HepG2 (cell line): ENCODE measurements at regions not wholly inside any gene's neighbourhood (a gene's known extent, or its start where the extent isn't known, plus 50 kb on each side); places are given as distances from the start of the nearest gene placed in this dataset.

Source experiments
- ATAC-seq: fragments of 200-7000 bp; cut with Tn5 transposase; 3 replicates; pipeline ENCODE4 v1.9.1; 2020; ENCODE audit warnings: mild to moderate bottlenecking, moderate library complexity
- BruUV-seq: library from RNA; stranded (reverse); fragments of 400-500 nt; replicated peaks from 2 replicates; lab custom pipeline; 2021; lab: Mats Ljungman, UMichigan
- CTCF ChIA-PET: fragments of 300-600 bp; formaldehyde crosslinking; extraction: SDS; loops from one replicate; lab custom pipeline; 2021; ENCODE audit warnings: low total read pairs, inconsistent platforms, low intra/inter-chr PET ratio; lab: Yijun Ruan, JAX
- POLR2A ChIA-PET: fragments of 350-600 bp; sonication (Branson Sonifier 250); formaldehyde crosslinking; loops from one replicate; lab custom pipeline; 2020; ENCODE audit warnings: antibody characterized with exemption, inconsistent platforms; lab: Yijun Ruan, JAX
- DNase-seq: peaks from one replicate; pipeline ENCODE4 v3.0.0-alpha.2; 2015; ENCODE audit warnings: low spot score
- FAIRE-seq: peaks from 3 replicates; lab custom pipeline; 2011; peaks lifted over from hg19 to GRCh38; lab: Jason Lieb, UNC
- H2AFZ ChIP-seq: one replicate; pipeline ENCODE4 v1.6.1; 2011; ENCODE audit warnings: low read length, inconsistent platforms
- H3K27ac ChIP-seq: fragments of 300-600 bp; 3 replicates; pipeline ENCODE4 v1.8.0; 2011; ENCODE audit warnings: mixed run types, mild to moderate bottlenecking, mixed read lengths, low read length, inconsistent platforms; ENCODE audit not compliant: insufficient read depth; ENCODE audit errors: extremely low read length
- H3K27me3 ChIP-seq, 2 experiments: fragments of 200-600 bp in 1 of 2; 2 replicates in 1 of 2; 3 replicates in 1 of 2; pipeline versions ENCODE4 v1.6.0 to v1.8.0; 2011; ENCODE audit warnings: low read length in 2 of 2, mild to moderate bottlenecking in 2 of 2, moderate library complexity in 2 of 2, inconsistent platforms in 1 of 2; ENCODE audit not compliant: insufficient read depth in 2 of 2, control insufficient read depth in 1 of 2
- H3K36me3 ChIP-seq, 2 experiments: fragments of 200-600 bp in 1 of 2; replicated peaks in 1 of 2; 2 replicates in 1 of 2; 3 replicates in 1 of 2; pipeline versions ENCODE4 v1.5.1 to v1.8.0; 2011; ENCODE audit warnings: low read length in 2 of 2, inconsistent platforms in 1 of 2; ENCODE audit not compliant: insufficient read depth in 2 of 2, control insufficient read depth in 1 of 2
- H3K4me1 ChIP-seq: 2 replicates; pipeline ENCODE4 v1.5.1; 2012; ENCODE audit warnings: low read length, inconsistent platforms; ENCODE audit not compliant: insufficient read depth
- H3K4me2 ChIP-seq: 2 replicates; pipeline ENCODE4 v1.6.0; 2011; ENCODE audit warnings: low read depth, low read length, inconsistent platforms
- H3K4me3 ChIP-seq, 3 experiments: fragments of 200-600 bp in 1 of 3; sonication (generic), shearing (Covaris generic) in 1 of 3; replicated peaks in 1 of 3; 2 replicates each; pipeline ENCODE4 v1.5.1; 2011 to 2016; ENCODE audit warnings: low read length in 3 of 3, inconsistent platforms in 2 of 3, low read depth in 2 of 3, mild to moderate bottlenecking in 2 of 3, control low read depth in 1 of 3, mixed read lengths in 1 of 3; ENCODE audit not compliant: insufficient read depth in 1 of 3
- H3K79me2 ChIP-seq: one replicate; pipeline ENCODE4 v1.6.1; 2011; ENCODE audit warnings: low read length, inconsistent platforms; ENCODE audit not compliant: insufficient read depth
- H3K9ac ChIP-seq: 2 replicates; pipeline ENCODE4 v1.6.0; 2011; ENCODE audit warnings: mild to moderate bottlenecking, low read depth, low read length, inconsistent platforms; ENCODE audit not compliant: insufficient read depth
- H3K9me3 ChIP-seq: 2 replicates; pipeline ENCODE4 v1.5.1; 2012; ENCODE audit warnings: mild to moderate bottlenecking, low read length
- H4K20me1 ChIP-seq: 2 replicates; pipeline ENCODE4 v1.6.0; 2011; ENCODE audit warnings: inconsistent platforms, mild to moderate bottlenecking, low read length, moderate library complexity; ENCODE audit not compliant: insufficient read depth
- ARID2 ChIP-seq: sonication (generic); formaldehyde crosslinking; IDR thresholded peaks from 2 replicates; pipeline ENCODE4 v1.8.1; 2022; ENCODE audit warnings: mild to moderate bottlenecking, missing genetic modification reagents, borderline replicate concordance
- MXD4 ChIP-seq: IDR thresholded peaks from 2 replicates; pipeline ENCODE4 v1.6.1; 2016; ENCODE audit warnings: mild to moderate bottlenecking, missing biosample characterization, missing genetic modification reagents
- NFE2L2 ChIP-seq: fragments of 150-350 bp; IDR thresholded peaks from 2 replicates; pipeline ENCODE4 v1.6.1; 2014; ENCODE audit warnings: low read length
- NR3C1 ChIP-seq: sonication (generic); formaldehyde crosslinking; IDR thresholded peaks from 2 replicates; pipeline ENCODE4 v1.4.0; 2020; ENCODE audit warnings: missing genetic modification reagents
- ZFP37 ChIP-seq: sonication (generic); formaldehyde crosslinking; IDR thresholded peaks from 2 replicates; pipeline ENCODE4 v1.4.0; 2020; ENCODE audit warnings: missing genetic modification reagents, borderline replicate concordance
- ZSCAN31 ChIP-seq: sonication (generic); formaldehyde crosslinking; IDR thresholded peaks from 2 replicates; pipeline ENCODE4 v1.5.0; 2020; ENCODE audit warnings: low read depth, mild to moderate bottlenecking, missing genetic modification reagents
- WGBS: methylation state at CpG from one replicate; pipeline ENCODE4 v1.1.6; 2017; ENCODE audit warnings: low lambda C conversion rate; 5-methylcytosine and 5-hydroxymethylcytosine counted together
- in situ Hi-C: cut with HindIII; loops from 2 replicates; pipeline ENCODE4 v1.10.0; 2017; ENCODE audit warnings: low pct_unique_long_range_greater_than_20kb; ENCODE audit not compliant: extremely low pct_ligation_motif_present
- intact Hi-C: fragments of 100-400 bp; cut with micrococcal nuclease; formaldehyde crosslinking; loops from one replicate; pipeline ENCODE4 v1.10.0; 2022; ENCODE audit not compliant: unreplicated experiment
- TF ChIP-seq, protein P1 (sequence below): sonication (generic); formaldehyde crosslinking; IDR thresholded peaks from 2 replicates; pipeline ENCODE4 v1.8.0; 2022; ENCODE audit warnings: missing genetic modification reagents, mild to moderate bottlenecking, moderate library complexity, borderline replicate concordance

DNA sequence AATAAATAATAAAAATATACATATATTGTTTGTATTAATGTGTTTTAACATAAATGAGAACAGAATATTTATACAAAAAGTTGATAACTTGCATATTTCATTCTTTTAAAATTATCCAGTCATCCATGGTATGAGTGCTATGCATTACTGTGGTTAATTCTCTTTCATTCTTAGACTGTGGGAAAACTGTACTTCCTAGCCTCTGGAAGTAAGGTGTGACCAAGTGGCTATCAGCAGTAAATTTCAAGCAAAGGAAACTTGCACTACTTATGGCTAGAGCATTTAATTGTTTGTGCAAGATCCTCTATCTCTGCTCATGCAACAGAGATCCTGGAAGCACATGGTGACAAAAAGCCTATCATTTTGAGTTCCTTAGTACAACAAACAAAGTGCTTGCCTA lies 1054.5 kb upstream of the PABPC4L start:
- H3K36me3 ChIP-seq, result no peaks in the 10 kb centered on the region
- no peaks in the 10 kb centered on the region for H4K20me1 ChIP-seq
- H3K79me2 ChIP-seq, result no peaks in the 10 kb centered on the region
- no peak overlapping the region for H3K4me3 ChIP-seq
- H3K4me2 ChIP-seq, result no peak overlapping the region
- TF ChIP-seq NR3C1 (CRISPR knock-in tag) (no peak), MXD4 (CRISPR knock-in tag) (no peak), ZSCAN31 (no peak), ZFP37 (no peak)
- TF ChIP-seq, protein P1, sequence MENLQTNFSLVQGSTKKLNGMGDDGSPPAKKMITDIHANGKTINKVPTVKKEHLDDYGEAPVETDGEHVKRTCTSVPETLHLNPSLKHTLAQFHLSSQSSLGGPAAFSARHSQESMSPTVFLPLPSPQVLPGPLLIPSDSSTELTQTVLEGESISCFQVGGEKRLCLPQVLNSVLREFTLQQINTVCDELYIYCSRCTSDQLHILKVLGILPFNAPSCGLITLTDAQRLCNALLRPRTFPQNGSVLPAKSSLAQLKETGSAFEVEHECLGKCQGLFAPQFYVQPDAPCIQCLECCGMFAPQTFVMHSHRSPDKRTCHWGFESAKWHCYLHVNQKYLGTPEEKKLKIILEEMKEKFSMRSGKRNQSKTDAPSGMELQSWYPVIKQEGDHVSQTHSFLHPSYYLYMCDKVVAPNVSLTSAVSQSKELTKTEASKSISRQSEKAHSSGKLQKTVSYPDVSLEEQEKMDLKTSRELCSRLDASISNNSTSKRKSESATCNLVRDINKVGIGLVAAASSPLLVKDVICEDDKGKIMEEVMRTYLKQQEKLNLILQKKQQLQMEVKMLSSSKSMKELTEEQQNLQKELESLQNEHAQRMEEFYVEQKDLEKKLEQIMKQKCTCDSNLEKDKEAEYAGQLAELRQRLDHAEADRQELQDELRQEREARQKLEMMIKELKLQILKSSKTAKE (CRISPR knock-in tag), result no peak
- in situ Hi-C loops, result no loop called here
- ChIA-PET CTCF (no interaction called here), POLR2A (no interaction called here)
- no peaks in the 10 kb centered on the region for H3K9me3 ChIP-seq
- H2AFZ ChIP-seq, result no peak overlapping the region
- FAIRE-seq, result no peak
- BruUV-seq, result no TSS peak
- no peak overlapping the region for H3K9ac ChIP-seq
- ATAC-seq, result no peak
- no peaks in the 10 kb centered on the region for H3K4me1 ChIP-seq
- DNase-seq, result no peak
- H3K27me3 ChIP-seq, result no peaks in the 10 kb centered on the region
- no peak overlapping the region for H3K27ac ChIP-seq
- intact Hi-C loops, result no loop called here

DNA sequence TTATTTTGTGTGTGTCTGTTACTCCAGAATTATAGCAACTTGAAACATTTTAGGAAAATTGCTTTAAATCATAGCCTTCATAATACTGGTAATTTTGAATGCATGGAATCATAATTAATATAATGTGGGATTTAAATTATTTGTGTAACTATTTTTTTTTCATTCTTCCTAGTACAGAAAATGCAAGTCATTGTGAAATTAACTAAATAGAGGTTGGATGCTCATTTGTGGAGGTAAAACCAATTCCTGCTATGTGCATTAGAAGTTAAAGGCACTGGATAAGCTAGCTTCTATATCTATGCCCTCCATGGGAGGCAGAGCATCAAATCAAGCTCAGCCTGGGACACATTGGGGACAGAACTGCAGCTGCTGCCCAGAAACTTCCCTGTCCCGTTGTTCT lies 1048.5 kb upstream of the PABPC4L start:
- ATAC-seq, result no peak

More for the DNA sequence above, 1048.5 kb upstream of the PABPC4L start:
- 0% methylated on average over 1 of the region's 1 CpG for WGBS
- no peaks in the 10 kb centered on the region for H3K9me3 ChIP-seq
- no peak overlapping the region for H3K4me3 ChIP-seq
- H3K4me1 ChIP-seq, result no peaks in the 10 kb centered on the region
- in situ Hi-C loops (no loop called here), intact Hi-C loops (no loop called here)
- CTCF ChIA-PET, result no interaction called here
- TF ChIP-seq ARID2 (CRISPR knock-in tag), result no peak
- TF ChIP-seq NFE2L2, result peak; percentile 67
- H4K20me1 ChIP-seq, result no peaks in the 10 kb centered on the region
- POLR2A ChIA-PET, result no interaction called here
- no peak overlapping the region for H2AFZ ChIP-seq
- FAIRE-seq, result no peak
- DNase-seq, result no peak
- BruUV-seq, result no TSS peak
- no peak overlapping the region for H3K27ac ChIP-seq
- no peaks in the 10 kb centered on the region for H3K36me3 ChIP-seq
- H3K9ac ChIP-seq, result no peak overlapping the region
- no peaks in the 10 kb centered on the region for H3K79me2 ChIP-seq
- no peak overlapping the region for H3K4me2 ChIP-seq
- no peaks in the 10 kb centered on the region for H3K27me3 ChIP-seq
